KMS-11 (cell line): ENCODE measurements at regions not wholly inside any gene's neighbourhood (a gene's known extent, or its start where the extent isn't known, plus 50 kb on each side); places are given as distances from the start of the nearest gene placed in this dataset.

Source experiments
- H2AFZ ChIP-seq: fragments of 200-600 bp; sonication (generic); 2 replicates; pipeline ENCODE4 v1.6.1; 2016; ENCODE audit warnings: antibody characterized with exemption, mixed run types, low read depth
- H3K27ac ChIP-seq: fragments of 200-600 bp; sonication (generic); 2 replicates; pipeline ENCODE4 v1.6.1; 2016; ENCODE audit warnings: mild to moderate bottlenecking, mixed run types
- H3K27me3 ChIP-seq: fragments of 200-600 bp; sonication (generic); 2 replicates; pipeline ENCODE4 v1.6.1; 2017; ENCODE audit warnings: mild to moderate bottlenecking, low read depth, mixed run types, moderate library complexity; ENCODE audit not compliant: insufficient read depth
- H3K36me3 ChIP-seq: fragments of 200-600 bp; sonication (generic); 2 replicates; pipeline ENCODE4 v1.6.1; 2017; ENCODE audit warnings: mild to moderate bottlenecking, mixed run types; ENCODE audit not compliant: insufficient read depth
- H3K4me1 ChIP-seq: fragments of 200-600 bp; sonication (generic); 2 replicates; pipeline ENCODE4 v1.6.1; 2016; ENCODE audit warnings: mild to moderate bottlenecking, low read depth, mixed run types; ENCODE audit not compliant: poor library complexity, severe bottlenecking
- H3K4me2 ChIP-seq: fragments of 200-600 bp; sonication (generic); 2 replicates; pipeline ENCODE4 v1.7.0; 2016; ENCODE audit warnings: mild to moderate bottlenecking, mixed run types
- H3K4me3 ChIP-seq: fragments of 200-600 bp; sonication (generic); IDR thresholded peaks from 2 replicates; pipeline ENCODE4 v1.6.1; 2017; ENCODE audit warnings: low read depth, low read length, mixed read lengths; ENCODE audit not compliant: insufficient read depth
- H3K79me2 ChIP-seq: fragments of 200-600 bp; sonication (generic); 2 replicates; pipeline ENCODE4 v1.6.1; 2016; ENCODE audit warnings: low read depth, mixed run types; ENCODE audit not compliant: insufficient read depth
- H3K9ac ChIP-seq: fragments of 200-600 bp; sonication (generic); 2 replicates; pipeline ENCODE4 v1.6.1; 2016; ENCODE audit warnings: mild to moderate bottlenecking, mixed run types
- H4K20me1 ChIP-seq: fragments of 200-600 bp; sonication (generic); 2 replicates; pipeline ENCODE4 v1.6.1; 2016; ENCODE audit warnings: mild to moderate bottlenecking, mixed run types; ENCODE audit not compliant: insufficient read depth
- TF ChIP-seq, protein P1 (sequence below): fragments of 200-600 bp; sonication (generic); conservative IDR thresholded peaks from 2 replicates; pipeline ENCODE4 v1.6.1; 2017; ENCODE audit warnings: low read depth, mild to moderate bottlenecking, antibody characterized with exemption, low read length, moderate library complexity, mixed read lengths

DNA sequence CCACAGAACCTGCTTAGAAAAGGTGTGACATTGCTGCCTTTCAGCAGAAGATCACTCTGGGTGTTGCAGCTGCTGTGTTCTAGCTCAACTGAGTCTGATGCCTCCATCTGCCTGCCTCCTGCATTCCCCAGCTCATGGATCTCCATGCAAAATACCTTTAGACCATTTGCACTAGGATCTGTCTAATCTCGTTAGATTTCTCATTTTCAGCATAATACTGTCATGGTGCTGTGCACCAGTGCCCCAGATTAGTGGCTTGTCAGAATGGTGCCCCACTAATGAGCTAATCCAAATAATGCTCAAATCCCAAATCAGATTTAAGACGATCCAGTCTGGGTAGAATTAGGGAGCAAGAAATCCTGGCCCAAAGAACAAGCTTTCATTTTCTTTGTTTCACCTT lies 284.4 kb upstream of the PARD3B start:
- no peak overlapping the region for H3K27ac ChIP-seq
- peaks cover 12% of the 10 kb centered on the region for H3K4me1 ChIP-seq
- no peak overlapping the region for H3K4me3 ChIP-seq
- H3K4me2 ChIP-seq, result no peak overlapping the region
- H3K27me3 ChIP-seq, result peaks cover 2% of the 10 kb centered on the region; the same call in 1 of the 2 replicates
- H3K79me2 ChIP-seq, result no peaks in the 10 kb centered on the region
- H4K20me1 ChIP-seq, result no peaks in the 10 kb centered on the region
- TF ChIP-seq, protein P1, sequence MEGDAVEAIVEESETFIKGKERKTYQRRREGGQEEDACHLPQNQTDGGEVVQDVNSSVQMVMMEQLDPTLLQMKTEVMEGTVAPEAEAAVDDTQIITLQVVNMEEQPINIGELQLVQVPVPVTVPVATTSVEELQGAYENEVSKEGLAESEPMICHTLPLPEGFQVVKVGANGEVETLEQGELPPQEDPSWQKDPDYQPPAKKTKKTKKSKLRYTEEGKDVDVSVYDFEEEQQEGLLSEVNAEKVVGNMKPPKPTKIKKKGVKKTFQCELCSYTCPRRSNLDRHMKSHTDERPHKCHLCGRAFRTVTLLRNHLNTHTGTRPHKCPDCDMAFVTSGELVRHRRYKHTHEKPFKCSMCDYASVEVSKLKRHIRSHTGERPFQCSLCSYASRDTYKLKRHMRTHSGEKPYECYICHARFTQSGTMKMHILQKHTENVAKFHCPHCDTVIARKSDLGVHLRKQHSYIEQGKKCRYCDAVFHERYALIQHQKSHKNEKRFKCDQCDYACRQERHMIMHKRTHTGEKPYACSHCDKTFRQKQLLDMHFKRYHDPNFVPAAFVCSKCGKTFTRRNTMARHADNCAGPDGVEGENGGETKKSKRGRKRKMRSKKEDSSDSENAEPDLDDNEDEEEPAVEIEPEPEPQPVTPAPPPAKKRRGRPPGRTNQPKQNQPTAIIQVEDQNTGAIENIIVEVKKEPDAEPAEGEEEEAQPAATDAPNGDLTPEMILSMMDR, result no peak
- H3K36me3 ChIP-seq, result no peaks in the 10 kb centered on the region
- H3K9ac ChIP-seq, result no peak overlapping the region
- H2AFZ ChIP-seq, result no peak overlapping the region

DNA sequence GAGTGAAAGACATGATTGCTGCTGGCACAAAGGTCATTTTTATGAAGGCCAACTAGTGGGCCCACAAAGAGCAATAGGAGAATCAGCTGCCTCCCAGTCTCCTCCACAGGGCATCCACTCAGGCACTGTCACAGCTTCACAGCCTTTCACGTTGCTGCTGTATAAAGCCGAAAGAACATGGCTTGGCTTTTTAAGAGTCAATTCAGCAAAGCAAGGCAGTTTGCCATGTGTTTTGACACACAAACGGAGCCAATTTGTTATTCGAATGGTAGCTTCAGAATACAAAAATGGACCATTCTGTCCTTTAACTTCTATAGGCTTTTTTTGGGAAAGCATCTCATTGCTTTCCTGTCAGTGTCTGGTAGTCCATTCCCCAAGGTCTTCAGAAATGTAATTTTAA lies 283.4 kb upstream of the PARD3B start:
- TF ChIP-seq, protein P1, result no peak
- Histone ChIP-seq H3K36me3 (no peaks in the 10 kb centered on the region), H3K4me3 (no peak overlapping the region), H3K4me2 (no peak overlapping the region), H3K79me2 (no peaks in the 10 kb centered on the region), H4K20me1 (no peaks in the 10 kb centered on the region), H3K4me1 (peaks cover 12% of the 10 kb centered on the region), H3K27ac (no peak overlapping the region), H3K9ac (no peak overlapping the region), H2AFZ (no peak overlapping the region), H3K27me3 (no peaks in the 10 kb centered on the region; the same call in 1 of the 2 replicates)

DNA sequence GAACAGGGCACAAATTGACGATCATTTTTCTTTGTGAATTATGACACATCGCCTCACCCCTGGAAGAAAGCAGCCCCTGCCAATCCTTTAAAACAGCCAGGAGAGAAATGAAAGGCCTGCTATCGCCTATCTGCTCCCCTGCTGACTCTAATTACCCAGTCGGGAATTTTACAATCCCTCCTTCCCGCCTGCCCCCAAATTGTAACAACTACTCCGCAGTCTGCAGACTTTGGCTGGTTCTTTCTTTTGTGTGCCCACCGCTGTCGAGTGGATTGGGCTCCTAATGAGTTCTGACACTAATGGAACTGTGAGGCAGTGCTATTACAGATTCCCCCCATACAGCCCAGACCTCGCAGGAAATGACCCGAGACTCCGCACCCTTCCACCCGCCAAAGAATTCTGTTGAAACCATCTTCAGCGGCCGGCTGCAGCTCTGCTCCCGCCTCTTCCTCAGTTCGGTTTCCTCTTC lies 281.2 kb upstream of the PARD3B start:
- H3K9ac ChIP-seq, result no peak overlapping the region
- H3K27me3 ChIP-seq, result no peaks in the 10 kb centered on the region
- H3K4me2 ChIP-seq, result no peak overlapping the region
- no peaks in the 10 kb centered on the region for H3K79me2 ChIP-seq
- peaks cover 12% of the 10 kb centered on the region for H3K4me1 ChIP-seq
- H3K36me3 ChIP-seq, result no peaks in the 10 kb centered on the region
- TF ChIP-seq, protein P1, result no peak
- H2AFZ ChIP-seq, result no peak overlapping the region
- H4K20me1 ChIP-seq, result no peaks in the 10 kb centered on the region
- no peak overlapping the region for H3K4me3 ChIP-seq
- H3K27ac ChIP-seq, result no peak overlapping the region

- H3K4me3 ChIP-seq, result no peak overlapping the region
- H3K4me2 ChIP-seq, result no peak overlapping the region
- H3K4me1 ChIP-seq, result peaks cover 12% of the 10 kb centered on the region
- no peaks in the 10 kb centered on the region for H3K27me3 ChIP-seq
- H3K9ac ChIP-seq, result no peak overlapping the region
- TF ChIP-seq, protein P1, result no peak
- no peak overlapping the region for H3K27ac ChIP-seq
- no peaks in the 10 kb centered on the region for H4K20me1 ChIP-seq
- no peaks in the 10 kb centered on the region for H3K36me3 ChIP-seq
- no peak overlapping the region for H2AFZ ChIP-seq
- no peaks in the 10 kb centered on the region for H3K79me2 ChIP-seq
These were observed 280.6 kb upstream of the PARD3B start for GRCh38 chr2:204264621-204265140.
